PC-9 (cell line): ENCODE measurements at regions not wholly inside any gene's neighbourhood (a gene's known extent, or its start where the extent isn't known, plus 50 kb on each side); places are given as distances from the start of the nearest gene placed in this dataset.

Experiments used
- BruUV-seq: library from RNA; stranded (reverse); fragments of 400-500 nt; replicated peaks from 2 replicates; lab custom pipeline; 2021; lab: Mats Ljungman, UMichigan
- CTCF ChIA-PET: fragments of 300-600 bp; sonication (Branson Sonifier 250); formaldehyde crosslinking; loops from one replicate; lab custom pipeline; 2022; ENCODE audit warnings: antibody characterized with exemption; lab: Charles Lee
- POLR2A ChIA-PET: fragments of 300-600 bp; sonication (Branson Sonifier 250); formaldehyde crosslinking; loops from one replicate; lab custom pipeline; 2022; ENCODE audit warnings: antibody characterized with exemption; ENCODE audit not compliant: unreplicated experiment; lab: Charles Lee
- DNase-seq, 2 experiments: peaks; one replicate each; pipeline versions ENCODE4 v3.0.0 to v3.0.0-alpha.2; 2015 to 2022; ENCODE audit warnings: mixed read lengths in 1 of 2
- H2AFZ ChIP-seq: fragments of 200-600 bp; sonication (generic); 2 replicates; pipeline ENCODE4 v1.8.1; 2017; ENCODE audit warnings: antibody characterized with exemption
- H3F3A ChIP-seq: fragments of 200-600 bp; sonication (generic); 2 replicates; pipeline ENCODE4 v1.8.1; 2017; ENCODE audit warnings: antibody characterized with exemption, mild to moderate bottlenecking, low read depth; ENCODE audit not compliant: insufficient read depth
- H3K27ac ChIP-seq: fragments of 200-600 bp; sonication (generic); 2 replicates; pipeline ENCODE4 v1.6.1; 2016; ENCODE audit warnings: mixed run types
- H3K27me3 ChIP-seq: fragments of 200-600 bp; sonication (generic); 2 replicates; pipeline ENCODE4 v1.6.1; 2016; ENCODE audit warnings: low read depth, mixed run types; ENCODE audit not compliant: insufficient read depth
- H3K36me3 ChIP-seq: fragments of 200-600 bp; sonication (generic); 2 replicates; pipeline ENCODE4 v1.6.1; 2016; ENCODE audit warnings: low read depth, mixed run types
- H3K4me1 ChIP-seq: fragments of 200-600 bp; sonication (generic); replicated peaks from 2 replicates; pipeline ENCODE4 v1.6.1; 2016; ENCODE audit warnings: mixed run types; ENCODE audit not compliant: insufficient read depth
- H3K4me2 ChIP-seq: fragments of 200-600 bp; sonication (generic); 2 replicates; pipeline ENCODE4 v1.6.1; 2017; ENCODE audit warnings: mixed run types
- H3K4me3 ChIP-seq: fragments of 200-600 bp; sonication (generic); 2 replicates; pipeline ENCODE4 v1.6.1; 2016; ENCODE audit warnings: mixed run types
- H3K79me2 ChIP-seq: fragments of 200-600 bp; sonication (generic); 2 replicates; pipeline ENCODE4 v1.6.1; 2017; ENCODE audit warnings: low read depth, mixed run types
- H3K9me2 ChIP-seq: fragments of 200-600 bp; sonication (generic); 2 replicates; pipeline ENCODE4 v1.8.1; 2017; ENCODE audit warnings: mild to moderate bottlenecking; ENCODE audit not compliant: insufficient read depth
- H3K9me3 ChIP-seq: fragments of 200-600 bp; sonication (generic); 2 replicates; pipeline ENCODE4 v1.8.1; 2016; ENCODE audit warnings: low read depth; ENCODE audit not compliant: insufficient read depth
- H4K20me1 ChIP-seq: fragments of 200-600 bp; sonication (generic); 2 replicates; pipeline ENCODE4 v1.8.1; 2017; ENCODE audit not compliant: insufficient read depth
- CTCF ChIP-seq: fragments of 200-600 bp; sonication (generic); conservative IDR thresholded peaks from 2 replicates; pipeline ENCODE4 v1.6.1; 2017; ENCODE audit warnings: mixed run types, antibody characterized with exemption, mild to moderate bottlenecking, moderate library complexity
- EZH2 ChIP-seq: fragments of 200-600 bp; sonication (generic); IDR thresholded peaks from 2 replicates; pipeline ENCODE4 v1.8.0; 2017; ENCODE audit warnings: antibody characterized with exemption, low read depth
- intact Hi-C: fragments of 100-400 bp; cut with micrococcal nuclease; formaldehyde crosslinking; loops from one replicate; pipeline ENCODE4 v1.10.0; 2022; ENCODE audit not compliant: unreplicated experiment

DNA sequence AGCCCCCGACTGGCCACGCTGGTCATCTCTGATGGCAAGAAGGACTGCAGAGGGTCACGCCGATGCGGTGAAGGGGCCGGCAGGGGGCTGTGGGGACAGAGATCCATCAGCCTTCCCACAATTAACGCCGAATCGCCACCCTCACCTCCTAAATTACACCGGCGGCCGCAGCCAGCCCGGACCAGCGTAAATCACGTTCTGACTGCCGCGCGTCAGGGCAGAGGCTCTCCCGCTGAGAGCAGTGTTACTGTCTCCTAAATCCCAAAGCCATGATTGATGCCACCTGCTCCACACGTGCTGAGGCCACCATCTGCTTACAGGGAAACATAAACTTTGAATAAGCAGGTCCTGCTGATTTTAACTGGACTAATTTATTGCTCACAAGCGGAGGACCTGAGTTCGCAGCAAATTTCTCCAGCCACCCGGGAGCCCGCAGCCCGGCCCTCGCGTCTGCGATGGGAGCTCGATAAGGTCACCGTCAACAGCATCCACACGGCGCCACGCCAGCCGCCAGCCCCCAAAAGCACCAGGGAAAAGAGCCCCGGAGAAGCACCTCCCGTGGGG is 127.3 kb upstream of the NKX1-1 start:
- H3K79me2 ChIP-seq: no peaks in the 10 kb centered on the region
- H3K9me2 ChIP-seq: no peaks in the 10 kb centered on the region
- DNase-seq: no peak
- peaks cover 72% of the 10 kb centered on the region for H3K27me3 ChIP-seq
- no peak overlapping the region for H3K27ac ChIP-seq
- CTCF ChIA-PET: no interaction called here
- H4K20me1 ChIP-seq: no peaks in the 10 kb centered on the region
- H3K36me3 ChIP-seq: no peaks in the 10 kb centered on the region
- H3K4me1 ChIP-seq: no peaks in the 10 kb centered on the region
- BruUV-seq: no TSS peak
- H3F3A ChIP-seq: no peaks in the 10 kb centered on the region
- no peak overlapping the region for H3K4me3 ChIP-seq
- no peak overlapping the region for H3K4me2 ChIP-seq
- POLR2A ChIA-PET: no interaction called here
- no peak for TF ChIP-seq CTCF
- no peak for TF ChIP-seq EZH2
- intact Hi-C loops: no loop called here
- H2AFZ ChIP-seq: no peak overlapping the region
- no peaks in the 10 kb centered on the region for H3K9me3 ChIP-seq

GRCh38 chr4:1532549-1533395 is 126.5 kb upstream of the NKX1-1 start:
- POLR2A ChIA-PET: no interaction called here
- CTCF ChIA-PET: no interaction called here
- BruUV-seq: no TSS peak
- Histone ChIP-seq H3K27me3 (peaks cover 80% of the 10 kb centered on the region), H3K36me3 (no peaks in the 10 kb centered on the region), H3K9me3 (no peaks in the 10 kb centered on the region), H3K9me2 (no peaks in the 10 kb centered on the region), H4K20me1 (no peaks in the 10 kb centered on the region), H3K79me2 (no peaks in the 10 kb centered on the region), H3F3A (no peaks in the 10 kb centered on the region), H3K4me3 (no peak overlapping the region), H3K27ac (no peak overlapping the region), H2AFZ (no peak overlapping the region), H3K4me1 (no peaks in the 10 kb centered on the region), H3K4me2 (no peak overlapping the region)
- intact Hi-C loops: no loop called here
- DNase-seq: no peak
- TF ChIP-seq EZH2 (no peak), CTCF (no peak)

GRCh38 chr4:1531683-1532548 is 125.7 kb upstream of the NKX1-1 start:
- no peak overlapping the region for H3K4me2 ChIP-seq

More at GRCh38 chr4:1531683-1532548, 125.7 kb upstream of the NKX1-1 start:
- Histone ChIP-seq H3K9me2 (no peaks in the 10 kb centered on the region), H3F3A (no peaks in the 10 kb centered on the region), H3K27me3 (peaks cover 88% of the 10 kb centered on the region), H3K36me3 (no peaks in the 10 kb centered on the region), H3K4me1 (no peaks in the 10 kb centered on the region), H2AFZ (no peak overlapping the region), H3K79me2 (no peaks in the 10 kb centered on the region), H3K27ac (no peak overlapping the region), H4K20me1 (no peaks in the 10 kb centered on the region), H3K9me3 (no peaks in the 10 kb centered on the region), H3K4me3 (no peak overlapping the region)
- BruUV-seq: no TSS peak
- CTCF ChIA-PET: no interaction called here
- intact Hi-C loops: no loop called here
- no peak for DNase-seq
- TF ChIP-seq CTCF (no peak), EZH2 (peak; percentile 85; the same call in 1 of the 2 replicates)
- POLR2A ChIA-PET: no interaction called here
